ENCODE measurements at regions not wholly inside any gene's neighbourhood (a gene's known extent, or its start where the extent isn't known, plus 50 kb on each side); places are given as distances from the start of the nearest gene placed in this dataset.

DNA sequence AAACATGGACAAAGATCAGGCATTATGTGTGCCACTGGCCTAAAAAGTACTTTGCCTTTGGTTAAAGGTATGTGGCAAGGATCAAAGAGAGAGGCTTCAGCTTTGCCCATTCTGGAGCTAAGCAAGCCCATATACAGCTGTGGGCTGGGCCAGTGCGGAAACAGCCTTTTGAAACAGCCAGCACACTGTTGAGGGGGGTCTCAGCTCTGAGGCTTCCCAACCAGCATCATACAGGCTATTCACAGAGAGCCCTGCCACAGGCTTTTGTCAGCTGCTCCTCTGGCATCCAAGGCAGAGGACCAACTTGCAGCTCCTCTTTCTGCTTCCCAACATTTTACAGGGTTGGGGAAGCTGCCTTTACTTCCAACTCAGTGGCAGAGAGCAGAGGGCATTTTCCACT is 63.2 kb upstream of the FOXB1 start:
- TF ChIP-seq POLR2A (IDR thresholded peaks at IDR 0.05; ENCODE audit: insufficient read depth in 1 of 2, low read depth in 2 of 2, low read length in 2 of 2) (no peak), ZNF292 (CRISPR knock-in tag; IDR thresholded peaks at IDR 0.05; ENCODE audit: borderline replicate concordance, low read depth) (no peak), ZSCAN29 (CRISPR knock-in tag; conservative IDR thresholded peaks at IDR 0.05) (no peak), NFE2 (CRISPR knock-in tag; IDR thresholded peaks at IDR 0.05) (no peak), SAP130 (CRISPR knock-in tag; IDR thresholded peaks at IDR 0.05; ENCODE audit: low read depth) (no peak), ZNF136 (CRISPR knock-in tag; IDR thresholded peaks at IDR 0.05; ENCODE audit: low read depth) (no peak), ELF4 (CRISPR knock-in tag; IDR thresholded peaks at IDR 0.05; ENCODE audit: borderline replicate concordance) (no peak), RNF2 (conservative IDR thresholded peaks at IDR 0.05; ENCODE audit: low read depth) (no peak), ZSCAN9 (CRISPR knock-in tag; IDR thresholded peaks at IDR 0.05; ENCODE audit: borderline replicate concordance) (no peak), JARID2 (CRISPR knock-in tag; IDR thresholded peaks at IDR 0.05; ENCODE audit: insufficient replicate concordance) (no peak)
- TF ChIP-seq, protein P1, sequence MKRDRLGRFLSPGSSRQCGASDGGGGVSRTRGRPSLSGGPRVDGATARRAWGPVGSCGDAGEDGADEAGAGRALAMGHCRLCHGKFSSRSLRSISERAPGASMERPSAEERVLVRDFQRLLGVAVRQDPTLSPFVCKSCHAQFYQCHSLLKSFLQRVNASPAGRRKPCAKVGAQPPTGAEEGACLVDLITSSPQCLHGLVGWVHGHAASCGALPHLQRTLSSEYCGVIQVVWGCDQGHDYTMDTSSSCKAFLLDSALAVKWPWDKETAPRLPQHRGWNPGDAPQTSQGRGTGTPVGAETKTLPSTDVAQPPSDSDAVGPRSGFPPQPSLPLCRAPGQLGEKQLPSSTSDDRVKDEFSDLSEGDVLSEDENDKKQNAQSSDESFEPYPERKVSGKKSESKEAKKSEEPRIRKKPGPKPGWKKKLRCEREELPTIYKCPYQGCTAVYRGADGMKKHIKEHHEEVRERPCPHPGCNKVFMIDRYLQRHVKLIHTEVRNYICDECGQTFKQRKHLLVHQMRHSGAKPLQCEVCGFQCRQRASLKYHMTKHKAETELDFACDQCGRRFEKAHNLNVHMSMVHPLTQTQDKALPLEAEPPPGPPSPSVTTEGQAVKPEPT (CRISPR knock-in tag; IDR thresholded peaks at IDR 0.05; ENCODE audit: low read depth), result no peak
- TF ChIP-seq, protein P2, sequence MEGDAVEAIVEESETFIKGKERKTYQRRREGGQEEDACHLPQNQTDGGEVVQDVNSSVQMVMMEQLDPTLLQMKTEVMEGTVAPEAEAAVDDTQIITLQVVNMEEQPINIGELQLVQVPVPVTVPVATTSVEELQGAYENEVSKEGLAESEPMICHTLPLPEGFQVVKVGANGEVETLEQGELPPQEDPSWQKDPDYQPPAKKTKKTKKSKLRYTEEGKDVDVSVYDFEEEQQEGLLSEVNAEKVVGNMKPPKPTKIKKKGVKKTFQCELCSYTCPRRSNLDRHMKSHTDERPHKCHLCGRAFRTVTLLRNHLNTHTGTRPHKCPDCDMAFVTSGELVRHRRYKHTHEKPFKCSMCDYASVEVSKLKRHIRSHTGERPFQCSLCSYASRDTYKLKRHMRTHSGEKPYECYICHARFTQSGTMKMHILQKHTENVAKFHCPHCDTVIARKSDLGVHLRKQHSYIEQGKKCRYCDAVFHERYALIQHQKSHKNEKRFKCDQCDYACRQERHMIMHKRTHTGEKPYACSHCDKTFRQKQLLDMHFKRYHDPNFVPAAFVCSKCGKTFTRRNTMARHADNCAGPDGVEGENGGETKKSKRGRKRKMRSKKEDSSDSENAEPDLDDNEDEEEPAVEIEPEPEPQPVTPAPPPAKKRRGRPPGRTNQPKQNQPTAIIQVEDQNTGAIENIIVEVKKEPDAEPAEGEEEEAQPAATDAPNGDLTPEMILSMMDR (CRISPR knock-in tag; IDR thresholded peaks at IDR 0.05), result no peak
- TF ChIP-seq, protein P3, sequence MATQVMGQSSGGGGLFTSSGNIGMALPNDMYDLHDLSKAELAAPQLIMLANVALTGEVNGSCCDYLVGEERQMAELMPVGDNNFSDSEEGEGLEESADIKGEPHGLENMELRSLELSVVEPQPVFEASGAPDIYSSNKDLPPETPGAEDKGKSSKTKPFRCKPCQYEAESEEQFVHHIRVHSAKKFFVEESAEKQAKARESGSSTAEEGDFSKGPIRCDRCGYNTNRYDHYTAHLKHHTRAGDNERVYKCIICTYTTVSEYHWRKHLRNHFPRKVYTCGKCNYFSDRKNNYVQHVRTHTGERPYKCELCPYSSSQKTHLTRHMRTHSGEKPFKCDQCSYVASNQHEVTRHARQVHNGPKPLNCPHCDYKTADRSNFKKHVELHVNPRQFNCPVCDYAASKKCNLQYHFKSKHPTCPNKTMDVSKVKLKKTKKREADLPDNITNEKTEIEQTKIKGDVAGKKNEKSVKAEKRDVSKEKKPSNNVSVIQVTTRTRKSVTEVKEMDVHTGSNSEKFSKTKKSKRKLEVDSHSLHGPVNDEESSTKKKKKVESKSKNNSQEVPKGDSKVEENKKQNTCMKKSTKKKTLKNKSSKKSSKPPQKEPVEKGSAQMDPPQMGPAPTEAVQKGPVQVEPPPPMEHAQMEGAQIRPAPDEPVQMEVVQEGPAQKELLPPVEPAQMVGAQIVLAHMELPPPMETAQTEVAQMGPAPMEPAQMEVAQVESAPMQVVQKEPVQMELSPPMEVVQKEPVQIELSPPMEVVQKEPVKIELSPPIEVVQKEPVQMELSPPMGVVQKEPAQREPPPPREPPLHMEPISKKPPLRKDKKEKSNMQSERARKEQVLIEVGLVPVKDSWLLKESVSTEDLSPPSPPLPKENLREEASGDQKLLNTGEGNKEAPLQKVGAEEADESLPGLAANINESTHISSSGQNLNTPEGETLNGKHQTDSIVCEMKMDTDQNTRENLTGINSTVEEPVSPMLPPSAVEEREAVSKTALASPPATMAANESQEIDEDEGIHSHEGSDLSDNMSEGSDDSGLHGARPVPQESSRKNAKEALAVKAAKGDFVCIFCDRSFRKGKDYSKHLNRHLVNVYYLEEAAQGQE (IDR thresholded peaks at IDR 0.05; ENCODE audit: borderline replicate concordance in 1 of 2, low read depth in 1 of 2, low read length in 2 of 2), result no peak
- TF ChIP-seq, protein P4, sequence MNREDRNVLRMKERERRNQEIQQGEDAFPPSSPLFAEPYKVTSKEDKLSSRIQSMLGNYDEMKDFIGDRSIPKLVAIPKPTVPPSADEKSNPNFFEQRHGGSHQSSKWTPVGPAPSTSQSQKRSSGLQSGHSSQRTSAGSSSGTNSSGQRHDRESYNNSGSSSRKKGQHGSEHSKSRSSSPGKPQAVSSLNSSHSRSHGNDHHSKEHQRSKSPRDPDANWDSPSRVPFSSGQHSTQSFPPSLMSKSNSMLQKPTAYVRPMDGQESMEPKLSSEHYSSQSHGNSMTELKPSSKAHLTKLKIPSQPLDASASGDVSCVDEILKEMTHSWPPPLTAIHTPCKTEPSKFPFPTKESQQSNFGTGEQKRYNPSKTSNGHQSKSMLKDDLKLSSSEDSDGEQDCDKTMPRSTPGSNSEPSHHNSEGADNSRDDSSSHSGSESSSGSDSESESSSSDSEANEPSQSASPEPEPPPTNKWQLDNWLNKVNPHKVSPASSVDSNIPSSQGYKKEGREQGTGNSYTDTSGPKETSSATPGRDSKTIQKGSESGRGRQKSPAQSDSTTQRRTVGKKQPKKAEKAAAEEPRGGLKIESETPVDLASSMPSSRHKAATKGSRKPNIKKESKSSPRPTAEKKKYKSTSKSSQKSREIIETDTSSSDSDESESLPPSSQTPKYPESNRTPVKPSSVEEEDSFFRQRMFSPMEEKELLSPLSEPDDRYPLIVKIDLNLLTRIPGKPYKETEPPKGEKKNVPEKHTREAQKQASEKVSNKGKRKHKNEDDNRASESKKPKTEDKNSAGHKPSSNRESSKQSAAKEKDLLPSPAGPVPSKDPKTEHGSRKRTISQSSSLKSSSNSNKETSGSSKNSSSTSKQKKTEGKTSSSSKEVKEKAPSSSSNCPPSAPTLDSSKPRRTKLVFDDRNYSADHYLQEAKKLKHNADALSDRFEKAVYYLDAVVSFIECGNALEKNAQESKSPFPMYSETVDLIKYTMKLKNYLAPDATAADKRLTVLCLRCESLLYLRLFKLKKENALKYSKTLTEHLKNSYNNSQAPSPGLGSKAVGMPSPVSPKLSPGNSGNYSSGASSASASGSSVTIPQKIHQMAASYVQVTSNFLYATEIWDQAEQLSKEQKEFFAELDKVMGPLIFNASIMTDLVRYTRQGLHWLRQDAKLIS (CRISPR knock-in tag; IDR thresholded peaks at IDR 0.05), result no peak
